Activated CD4-positive, alpha-beta T cell treated with anti-CD3 and anti-CD28 coated beads, Interleukin-2, amount 50 U/mL, for 24 hours (primary cell): ENCODE measurements at regions not wholly inside any gene's neighbourhood (a gene's known extent, or its start where the extent isn't known, plus 50 kb on each side); places are given as distances from the start of the nearest gene placed in this dataset.

Source experiments
- DNase-seq, 2 donors: peaks; one replicate each; pipeline ENCODE4 v3.0.0-alpha.2; 2020; ENCODE audit warnings: low read depth in 1 of 2, low spot score in 1 of 2

- peak in 1 of 2 donors; percentile 18 for DNase-seq
Measured at GRCh38 chr4:38189445-38189844, 229.2 kb downstream of the PTTG2 start.

- DNase-seq = no peak
Measured at GRCh38 chr4:38190717-38191178, 230.6 kb downstream of the PTTG2 start.

GRCh38 chr4:38192516-38192915 is 232.3 kb downstream of the PTTG2 start:
- no peak for DNase-seq

GRCh38 chr4:38193236-38193863 is 233.2 kb downstream of the PTTG2 start:
- no peak for DNase-seq

GRCh38 chr4:38194047-38194602 is 233.9 kb downstream of the PTTG2 start:
- DNase-seq = no peak

GRCh38 chr4:38195486-38195885 is 235.3 kb downstream of the PTTG2 start:
- DNase-seq = no peak

GRCh38 chr4:38195911-38196310 is 235.7 kb downstream of the PTTG2 start:
- no peak for DNase-seq

GRCh38 chr4:38202242-38202641 is 242.0 kb downstream of the PTTG2 start:
- DNase-seq = no peak

- no peak for DNase-seq
Measured at GRCh38 chr4:38203609-38204008, 243.4 kb downstream of the PTTG2 start.

GRCh38 chr4:38204339-38205035 is 244.3 kb downstream of the PTTG2 start:
- no peak for DNase-seq

- no peak for DNase-seq
Measured at GRCh38 chr4:38205261-38205660, 245.1 kb downstream of the PTTG2 start.

GRCh38 chr4:38207110-38207457 is 246.9 kb downstream of the PTTG2 start:
- no peak for DNase-seq

GRCh38 chr4:38209654-38210053 is 249.5 kb downstream of the PTTG2 start:
- DNase-seq = no peak

GRCh38 chr4:38210396-38211114 is 250.4 kb downstream of the PTTG2 start:
- no peak for DNase-seq

GRCh38 chr4:38211885-38212284 is 251.7 kb downstream of the PTTG2 start:
- no peak for DNase-seq

GRCh38 chr4:38213083-38213805 is 253.0 kb downstream of the PTTG2 start:
- DNase-seq = no peak

- DNase-seq = no peak
Measured at GRCh38 chr4:38222892-38223291, 262.7 kb downstream of the PTTG2 start.

- DNase-seq = no peak
Measured at GRCh38 chr4:38223306-38223705, 263.1 kb downstream of the PTTG2 start.

- DNase-seq = no peak
Measured at GRCh38 chr4:38223782-38224236, 263.6 kb downstream of the PTTG2 start.

- no peak for DNase-seq
Measured at GRCh38 chr4:38224850-38225249, 264.7 kb downstream of the PTTG2 start.

GRCh38 chr4:38226170-38226569 is 266.0 kb downstream of the PTTG2 start:
- no peak for DNase-seq
